ENCODE measurements at regions not wholly inside any gene's neighbourhood (a gene's known extent, or its start where the extent isn't known, plus 50 kb on each side); places are given as distances from the start of the nearest gene placed in this dataset.

DNA sequence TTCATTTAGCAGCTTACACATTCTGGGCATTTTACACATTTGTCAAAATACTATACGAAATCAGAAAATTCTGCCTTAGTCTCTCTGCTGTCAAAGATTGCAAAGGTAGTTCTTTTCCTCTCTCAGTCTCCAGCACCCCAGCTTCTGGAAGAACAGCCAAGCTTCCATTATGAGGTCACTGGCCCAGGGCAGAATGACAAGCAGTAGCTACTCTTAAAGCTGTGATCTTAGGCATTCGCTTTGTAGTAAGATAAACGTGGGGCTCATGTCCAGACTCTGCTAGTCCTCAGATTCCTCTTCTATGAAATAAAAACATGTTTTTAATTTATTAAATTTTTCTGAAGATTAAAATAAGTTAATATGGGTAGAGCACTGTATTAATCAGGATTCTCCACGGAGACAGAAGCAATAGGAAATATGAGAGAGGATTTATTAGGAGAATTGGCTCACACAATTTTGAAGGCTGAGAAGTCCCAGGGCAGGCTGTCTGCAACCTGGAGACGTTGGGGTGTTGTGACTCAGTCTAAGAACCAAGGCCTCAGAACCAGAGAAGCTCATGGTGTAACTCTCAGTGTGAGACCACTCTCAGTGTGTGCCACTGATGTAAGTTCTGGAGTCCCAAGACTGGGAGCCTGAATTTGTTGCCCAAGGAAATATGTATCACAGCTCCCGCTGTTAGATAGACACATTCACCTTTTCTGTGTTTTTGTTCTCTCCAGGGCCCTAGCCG is 201.2 kb downstream of the CMPK2 start:
- no peak overlapping the region for H3K4me3 ChIP-seq (ENCODE audit: low read depth, low read length)
- DNase-seq (ENCODE audit: low read depth) = no peak
- TF ChIP-seq CTCF (IDR thresholded peaks at IDR 0.05; ENCODE audit: low read depth, low read length, missing control alignments) = no peak

DNA sequence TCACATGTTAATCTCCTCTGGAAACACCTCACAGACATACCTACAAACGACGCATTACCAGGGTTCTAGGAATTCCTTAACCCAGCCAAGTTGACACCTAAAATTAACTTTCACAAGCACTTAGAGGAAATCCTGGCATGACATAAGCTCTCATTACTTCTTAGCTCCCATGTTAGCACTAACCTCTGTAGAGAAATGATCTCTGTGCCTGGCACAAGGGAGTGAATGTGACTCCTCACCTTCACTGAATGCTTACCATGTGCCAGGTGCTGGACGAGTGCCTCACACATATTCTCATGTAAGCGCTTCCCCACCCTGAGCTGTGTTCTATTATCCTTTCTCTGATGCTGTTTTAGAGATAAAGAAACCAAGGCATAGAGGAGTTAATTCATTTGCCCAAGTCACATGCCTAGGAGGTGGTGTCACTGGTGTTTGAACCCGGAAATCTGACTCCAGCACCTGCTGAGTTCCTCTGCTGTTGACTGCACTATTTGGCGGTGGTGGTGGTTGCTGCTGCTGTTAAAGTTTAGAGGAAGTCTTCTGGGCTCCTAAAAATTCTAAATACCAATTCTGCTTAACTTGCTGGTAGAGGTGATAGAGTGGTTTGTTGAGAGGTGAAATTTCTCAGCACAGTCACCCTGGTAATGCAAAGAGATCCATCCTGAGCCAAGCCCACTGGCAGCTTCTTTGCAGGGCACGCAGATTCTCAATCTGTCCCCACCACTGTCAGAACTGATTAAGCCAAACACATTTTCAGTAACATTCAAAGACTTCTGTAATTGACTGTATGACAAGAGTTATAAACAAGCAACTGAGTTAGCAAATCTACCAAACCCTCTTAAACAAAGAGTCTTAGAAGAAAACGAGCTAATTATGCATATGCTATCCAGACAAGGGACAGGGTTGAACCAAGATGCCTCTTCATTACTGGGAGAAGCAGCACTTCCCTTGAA is 200.3 kb downstream of the CMPK2 start:
- DNase-seq (ENCODE audit: low read depth) = no peak
- no peak overlapping the region for H3K4me3 ChIP-seq (ENCODE audit: low read depth, low read length)
- TF ChIP-seq CTCF (IDR thresholded peaks at IDR 0.05; ENCODE audit: low read depth, low read length, missing control alignments) = no peak

DNA sequence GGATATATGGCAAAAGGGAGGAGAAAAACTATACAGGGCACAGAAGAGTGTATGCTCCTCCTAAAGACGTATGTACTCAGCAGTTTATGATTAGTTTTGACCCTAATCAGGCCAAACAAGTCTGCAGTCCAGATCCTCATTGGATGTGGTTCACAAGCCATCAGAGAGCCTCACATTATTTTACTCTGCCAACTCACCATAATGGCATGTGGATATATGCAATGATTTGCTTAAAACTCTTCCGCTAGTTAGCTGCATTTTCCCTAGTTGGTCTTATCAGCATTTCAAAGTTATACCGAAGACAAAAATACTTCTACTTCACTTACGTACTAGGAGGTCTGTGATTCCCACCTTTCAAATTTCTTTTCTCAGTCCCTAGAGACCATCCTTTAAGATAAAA is 198.4 kb downstream of the CMPK2 start:
- TF ChIP-seq CTCF (IDR thresholded peaks at IDR 0.05; ENCODE audit: low read depth, low read length, missing control alignments) = no peak
- H3K4me3 ChIP-seq (ENCODE audit: low read depth, low read length) = no peak overlapping the region
- DNase-seq (ENCODE audit: low read depth) = no peak

DNA sequence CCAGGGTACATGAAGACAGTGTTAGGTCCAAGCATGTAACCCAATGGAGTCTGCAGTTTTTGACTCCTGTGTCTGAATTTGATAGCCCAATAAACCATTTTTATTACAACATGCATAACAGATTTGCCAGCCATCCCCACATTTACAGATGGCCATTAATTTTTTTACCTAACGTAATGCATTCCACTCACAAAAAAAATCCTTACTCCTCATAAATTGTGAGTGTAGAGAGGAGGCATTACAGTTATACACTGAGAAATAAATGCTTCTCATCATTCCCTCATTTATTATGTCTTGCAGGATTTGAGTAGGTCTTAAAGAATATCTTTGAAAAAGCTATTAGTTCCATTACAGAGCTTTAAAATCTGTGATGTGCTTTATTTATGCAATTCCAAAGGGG is 193.8 kb downstream of the CMPK2 start:
- DNase-seq (ENCODE audit: low read depth) = no peak
- no peak for TF ChIP-seq CTCF (IDR thresholded peaks at IDR 0.05; ENCODE audit: low read depth, low read length, missing control alignments)
- H3K4me3 ChIP-seq (ENCODE audit: low read depth, low read length) = no peak overlapping the region

DNA sequence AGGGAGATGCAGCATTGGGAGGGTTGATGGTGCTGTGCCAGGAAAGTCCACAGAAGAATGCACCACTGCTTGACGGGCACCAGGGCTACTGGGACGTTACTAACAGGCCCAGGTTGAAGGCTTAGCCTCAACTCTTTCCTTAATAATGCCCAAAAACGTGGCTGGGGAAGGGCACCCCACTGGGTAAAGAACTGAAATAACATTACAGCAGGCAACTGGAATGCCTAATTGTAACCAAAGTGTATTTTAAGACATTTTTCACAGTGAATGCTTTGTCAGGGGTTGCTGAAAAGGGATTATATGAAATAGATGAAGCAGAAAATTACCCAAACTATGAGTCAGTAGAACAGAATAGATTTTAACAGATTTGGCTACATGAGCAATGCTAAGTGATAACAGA is 191.3 kb downstream of the CMPK2 start:
- TF ChIP-seq CTCF (IDR thresholded peaks at IDR 0.05; ENCODE audit: low read depth, low read length, missing control alignments) = no peak
- no peak overlapping the region for H3K4me3 ChIP-seq (ENCODE audit: low read depth, low read length)
- DNase-seq (ENCODE audit: low read depth) = no peak

DNA sequence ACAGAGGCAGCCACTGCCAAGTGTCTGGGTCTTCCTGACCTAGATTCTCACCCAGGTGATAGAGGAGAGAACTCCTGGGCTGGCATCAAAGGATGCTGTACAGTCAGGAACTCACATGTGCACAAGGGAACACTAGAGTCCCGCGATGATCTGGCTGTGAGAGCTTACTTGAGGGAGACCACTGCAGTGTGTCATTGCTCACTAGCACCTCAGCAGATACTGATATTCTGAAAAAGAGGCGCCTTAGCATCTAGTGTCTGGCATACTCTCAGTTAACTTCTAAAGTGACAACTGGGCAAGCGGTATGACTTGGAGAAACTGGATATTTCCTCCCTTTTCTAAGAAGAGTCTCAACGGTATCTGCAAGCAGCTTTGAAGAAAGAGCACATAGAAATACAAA is 189.9 kb downstream of the CMPK2 start:
- H3K4me3 ChIP-seq (ENCODE audit: low read depth, low read length) = no peak overlapping the region
- DNase-seq (ENCODE audit: low read depth) = no peak
- no peak for TF ChIP-seq CTCF (IDR thresholded peaks at IDR 0.05; ENCODE audit: low read depth, low read length, missing control alignments)

Measured in GM12864 (cell line).